Right ventricle myocardium superior (tissue), 1 donor: ENCODE measurements at regions not wholly inside any gene's neighbourhood (a gene's known extent, or its start where the extent isn't known, plus 50 kb on each side); places are given as distances from the start of the nearest gene placed in this dataset.

Experiments
- ATAC-seq: fragments of 200-7000 bp; cut with Tn5 transposase; one replicate; pipeline ENCODE4 v1.9.1; 2020; ENCODE audit warnings: mild to moderate bottlenecking; ENCODE audit not compliant: poor library complexity
- DNase-seq: peaks from one replicate; pipeline ENCODE4 v3.0.0-alpha.2; 2020
- intact Hi-C: fragments of 100-400 bp; cut with DNase I; formaldehyde crosslinking; loops from one replicate; pipeline ENCODE4 v1.11.2; 2022
- donor health status: DM: no; HTN: yes; CAD: no; lungs with severe emphysema.

GRCh38 chr12:92488735-92489134 lies 214.1 kb upstream of the PLEKHG7 start:
- intact Hi-C loops, result no loop called here
- ATAC-seq (no peak), DNase-seq (no peak)

- ATAC-seq (no peak), DNase-seq (no peak)
- intact Hi-C loops, result no loop called here
Measured at GRCh38 chr12:92487138-92487485, 215.7 kb upstream of the PLEKHG7 start.

DNA sequence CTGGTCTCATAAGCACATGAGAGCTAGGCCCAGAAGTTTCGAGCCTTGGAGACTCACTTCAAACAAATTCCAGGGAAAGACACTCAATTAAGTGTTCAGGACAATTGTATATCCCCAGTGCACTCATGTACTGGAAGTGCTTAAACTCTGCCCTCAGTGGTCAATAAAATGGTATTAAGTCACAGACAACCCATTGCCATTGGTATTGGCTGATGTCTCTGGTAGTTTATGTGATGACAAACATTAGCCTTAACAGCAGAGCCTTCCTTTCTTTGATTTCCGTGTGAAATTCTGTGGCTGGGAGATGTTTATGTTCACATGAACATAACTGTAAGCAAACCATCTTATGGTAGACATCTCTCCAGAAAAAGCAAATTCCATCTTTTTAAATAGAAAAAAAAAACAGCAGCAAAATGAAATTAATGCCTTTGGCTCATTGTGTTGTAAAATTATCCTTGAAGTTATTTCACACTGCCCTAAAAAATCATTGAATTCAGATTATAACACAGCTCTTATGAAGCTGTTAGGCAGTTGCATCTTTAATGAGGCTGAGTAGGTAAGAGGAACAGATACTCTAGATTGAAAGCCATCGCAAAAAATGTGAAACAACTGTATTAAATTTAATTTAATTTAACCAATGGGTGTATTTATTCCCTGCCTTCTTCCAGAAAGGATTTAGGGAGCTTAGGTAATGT lies 216.2 kb upstream of the PLEKHG7 start:
- ATAC-seq, result no peak
- DNase-seq, result no peak
- intact Hi-C loops, result no loop called here

- intact Hi-C loops, result no loop called here
- DNase-seq (no peak), ATAC-seq (peak; percentile 78)
Measured at GRCh38 chr12:92485351-92486348, 217.1 kb upstream of the PLEKHG7 start.

GRCh38 chr12:92482599-92482998 lies 220.2 kb upstream of the PLEKHG7 start:
- DNase-seq (no peak), ATAC-seq (no peak)
- intact Hi-C loops, result no loop called here

DNA sequence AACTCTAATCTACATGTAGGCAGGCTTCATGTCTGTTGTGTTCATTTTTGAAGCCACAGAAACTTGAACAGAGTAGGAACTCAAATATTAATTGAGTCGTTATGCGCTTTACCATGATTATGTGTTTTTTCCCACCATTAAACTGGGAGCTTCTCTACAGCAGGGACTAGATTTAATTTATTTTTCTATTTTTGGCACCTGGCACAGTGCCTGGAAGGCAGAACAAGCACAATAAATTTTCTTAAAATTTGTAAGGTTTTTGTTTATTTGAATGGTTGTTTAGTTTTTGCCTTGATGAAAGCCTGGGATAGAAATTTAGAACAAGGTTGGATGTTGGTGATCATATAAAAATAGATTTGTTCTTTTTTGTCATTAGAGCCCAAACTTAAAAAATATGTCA lies 221.7 kb upstream of the PLEKHG7 start:
- intact Hi-C loops, result no loop called here
- no peak for ATAC-seq
- no peak for DNase-seq

- no peak for DNase-seq
- intact Hi-C loops, result no loop called here
- ATAC-seq, result no peak
Measured at GRCh38 chr12:92478692-92479091, 224.1 kb upstream of the PLEKHG7 start.

DNA sequence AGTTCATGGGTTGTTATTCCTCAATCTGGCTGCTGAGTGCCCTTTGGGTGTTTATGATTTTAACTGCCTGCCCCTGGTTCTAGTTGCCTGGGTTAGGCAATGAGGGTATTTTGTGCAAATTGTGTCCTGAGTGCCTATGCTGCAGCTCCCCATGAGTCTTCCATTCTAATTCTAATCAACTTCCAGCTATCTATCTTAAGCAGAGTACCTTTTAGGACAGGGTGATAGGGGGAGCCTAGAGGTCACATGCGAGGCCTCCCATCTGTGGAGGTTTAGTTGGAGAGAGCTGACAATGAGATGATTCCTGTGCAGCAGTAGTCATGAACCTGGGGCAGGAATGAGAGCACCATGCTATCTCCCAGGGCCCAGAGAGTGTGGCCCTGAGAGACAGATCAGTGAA lies 225.9 kb upstream of the PLEKHG7 start:
- no peak for ATAC-seq

GRCh38 chr12:92473564-92473963 lies 229.2 kb upstream of the PLEKHG7 start:
- no peak for ATAC-seq
- intact Hi-C loops, result no loop called here

More for the DNA sequence above, 225.9 kb upstream of the PLEKHG7 start:
- no peak for DNase-seq
- intact Hi-C loops, result no loop called here

GRCh38 chr12:92472201-92472600 lies 230.6 kb upstream of the PLEKHG7 start:
- ATAC-seq, result no peak

More at GRCh38 chr12:92473564-92473963, 229.2 kb upstream of the PLEKHG7 start:
- no peak for DNase-seq

GRCh38 chr12:92471551-92471950 lies 231.2 kb upstream of the PLEKHG7 start:
- DNase-seq, result no peak
- intact Hi-C loops, result no loop called here
- ATAC-seq, result no peak

More at GRCh38 chr12:92472201-92472600, 230.6 kb upstream of the PLEKHG7 start:
- DNase-seq, result no peak
- intact Hi-C loops, result no loop called here

- intact Hi-C loops, result no loop called here
- ATAC-seq (no peak), DNase-seq (no peak)
Measured at GRCh38 chr12:92470608-92471021, 232.2 kb upstream of the PLEKHG7 start.

DNA sequence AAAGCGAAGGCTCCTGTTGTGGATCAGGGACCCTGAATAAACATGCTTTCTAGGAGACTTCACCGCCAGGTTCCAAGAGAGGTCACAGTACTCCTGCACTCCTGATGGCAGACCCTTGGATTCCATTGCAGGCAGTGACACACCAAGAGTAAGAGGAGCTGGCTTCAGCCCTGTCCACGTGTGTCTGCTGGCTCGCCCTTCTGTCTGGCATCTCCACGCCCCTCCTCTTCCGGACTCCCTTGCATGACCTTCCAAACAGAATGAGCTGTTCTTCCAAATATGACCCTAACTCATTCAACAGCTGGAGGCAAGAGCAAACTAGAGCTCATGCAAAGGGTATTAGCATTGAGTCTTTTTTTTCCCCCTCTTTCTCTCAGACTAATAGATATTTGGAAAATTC lies 233.0 kb upstream of the PLEKHG7 start:
- intact Hi-C loops, result no loop called here
- ATAC-seq, result peak; percentile 86
- peak; percentile 73 for DNase-seq

GRCh38 chr12:92468358-92469020 lies 234.3 kb upstream of the PLEKHG7 start:
- intact Hi-C loops, result no loop called here
- no peak for ATAC-seq
- no peak for DNase-seq

- DNase-seq (no peak), ATAC-seq (peak; percentile 19)
- intact Hi-C loops, result no loop called here
Measured at GRCh38 chr12:92467886-92468285, 234.9 kb upstream of the PLEKHG7 start.

DNA sequence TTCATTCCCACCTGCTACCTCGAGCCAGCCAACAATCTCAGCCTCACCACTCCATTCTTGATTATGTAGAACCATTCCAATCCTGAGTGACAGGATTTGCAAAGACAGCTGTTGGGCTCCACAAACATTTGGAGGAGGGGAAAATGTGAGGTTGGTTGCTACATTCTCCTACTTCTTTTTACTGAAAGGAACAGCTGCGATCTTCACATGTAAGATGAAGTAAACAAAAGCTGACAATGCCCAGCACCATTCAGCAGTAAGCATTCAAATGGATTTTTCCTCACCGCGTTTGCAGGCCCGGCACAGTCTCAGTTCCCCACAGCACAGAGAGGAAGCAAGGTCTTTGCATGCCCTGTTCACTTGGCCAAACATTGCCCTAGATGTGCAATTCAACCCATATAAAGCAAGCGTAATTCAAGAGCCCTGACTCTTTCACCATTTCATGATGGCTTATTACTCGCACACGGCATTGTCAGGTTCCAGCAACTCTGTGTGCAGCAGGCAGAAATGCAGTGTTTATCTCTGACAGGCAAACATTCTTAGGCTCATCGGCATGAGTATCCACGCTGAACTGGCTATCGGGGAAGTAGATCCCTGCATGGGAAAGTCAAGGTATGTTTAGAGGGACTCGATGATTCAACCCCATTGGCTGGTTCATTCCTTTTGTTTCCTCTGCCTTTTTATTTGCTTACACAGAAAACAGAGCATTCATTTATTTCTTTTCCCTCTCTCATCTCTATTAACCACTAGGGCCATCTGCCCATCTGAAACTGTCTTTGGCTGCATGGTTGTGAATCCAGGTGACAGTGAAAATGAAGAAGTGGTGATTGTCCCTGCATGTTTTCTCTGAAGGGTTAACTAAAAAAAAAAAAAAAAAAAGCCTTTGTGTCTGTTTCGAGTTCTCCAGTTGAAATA lies 236.1 kb upstream of the PLEKHG7 start:
- intact Hi-C loops, result no loop called here
- DNase-seq, result peak; percentile 40
- ATAC-seq, result peak; percentile 54

- DNase-seq (no peak), ATAC-seq (no peak)
- intact Hi-C loops, result no loop called here
Measured at GRCh38 chr12:92465786-92466295, 236.9 kb upstream of the PLEKHG7 start.

DNA sequence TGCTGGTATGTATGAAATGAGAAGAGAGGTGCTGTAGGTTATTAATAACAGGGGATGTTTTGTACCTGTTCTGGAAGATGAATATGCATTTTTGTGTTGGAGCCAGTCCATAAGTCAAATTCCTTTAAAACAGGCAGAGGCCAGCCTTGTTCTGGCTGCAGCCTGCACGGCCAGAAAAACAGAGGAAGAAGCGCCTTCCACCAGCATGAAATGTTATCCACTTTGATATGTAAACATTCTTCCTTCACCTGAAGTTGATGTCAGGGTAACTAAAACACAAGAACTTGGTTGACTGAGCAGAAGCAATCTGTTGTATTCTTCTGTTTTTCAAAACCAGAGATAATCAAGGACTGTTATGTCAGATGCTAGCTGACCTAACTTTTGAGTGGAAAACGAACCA lies 237.9 kb upstream of the PLEKHG7 start:
- ATAC-seq, result no peak
- intact Hi-C loops, result no loop called here
- no peak for DNase-seq
